GM18870 (cell line): ENCODE measurements at regions not wholly inside any gene's neighbourhood (a gene's known extent, or its start where the extent isn't known, plus 50 kb on each side); places are given as distances from the start of the nearest gene placed in this dataset.
A peak's percentile ranks its signal among the peaks of the same experiment; 100 is the strongest.

Source experiments
- ATAC-seq: cut with Tn5 transposase; IDR thresholded peaks from one replicate; pipeline ENCODE4 v1.9.1; 2021; ENCODE audit warnings: moderate library complexity; ENCODE audit not compliant: unreplicated experiment

- no peak for ATAC-seq
These were observed 208.3 kb downstream of the GXYLT1 start for GRCh38 chr12:41936333-41936732.

- ATAC-seq = no peak
These were observed 208.8 kb downstream of the GXYLT1 start for GRCh38 chr12:41935911-41936310.

GRCh38 chr12:41932470-41932991 lies 212.1 kb downstream of the GXYLT1 start:
- no peak for ATAC-seq

GRCh38 chr12:41930866-41931437 lies 213.7 kb downstream of the GXYLT1 start:
- no peak for ATAC-seq

- ATAC-seq = no peak
These were observed 220.6 kb downstream of the GXYLT1 start for GRCh38 chr12:41924111-41924510.

GRCh38 chr12:41923351-41923750 lies 221.3 kb downstream of the GXYLT1 start:
- ATAC-seq = no peak

- no peak for ATAC-seq
These were observed 224.3 kb downstream of the GXYLT1 start for GRCh38 chr12:41920355-41920754.

GRCh38 chr12:41919526-41920261 lies 225.0 kb downstream of the GXYLT1 start:
- no peak for ATAC-seq

- no peak for ATAC-seq
These were observed 225.6 kb downstream of the GXYLT1 start for GRCh38 chr12:41919048-41919447.

- no peak for ATAC-seq
These were observed 226.7 kb downstream of the GXYLT1 start for GRCh38 chr12:41917938-41918341.

- ATAC-seq = peak; percentile 63
These were observed 227.5 kb downstream of the GXYLT1 start for GRCh38 chr12:41917181-41917580.

- ATAC-seq = no peak
These were observed 233.9 kb downstream of the GXYLT1 start for GRCh38 chr12:41910578-41911320.

GRCh38 chr12:41908206-41908605 lies 236.5 kb downstream of the GXYLT1 start:
- no peak for ATAC-seq

GRCh38 chr12:41907550-41907949 lies 237.1 kb downstream of the GXYLT1 start:
- no peak for ATAC-seq

- no peak for ATAC-seq
These were observed 237.7 kb downstream of the GXYLT1 start for GRCh38 chr12:41907021-41907420.

GRCh38 chr12:41905759-41906297 lies 238.8 kb downstream of the GXYLT1 start:
- ATAC-seq = no peak

- no peak for ATAC-seq
These were observed 239.5 kb downstream of the GXYLT1 start for GRCh38 chr12:41905073-41905758.

- ATAC-seq = no peak
These were observed 240.6 kb downstream of the GXYLT1 start for GRCh38 chr12:41904041-41904440.

- no peak for ATAC-seq
These were observed 241.5 kb downstream of the GXYLT1 start for GRCh38 chr12:41903014-41903708.

GRCh38 chr12:41899577-41899976 lies 245.1 kb downstream of the GXYLT1 start:
- ATAC-seq = no peak
